RWPE1 (cell line): ENCODE measurements at regions not wholly inside any gene's neighbourhood (a gene's known extent, or its start where the extent isn't known, plus 50 kb on each side); places are given as distances from the start of the nearest gene placed in this dataset.

ENCODE experiments used
- CTCF ChIA-PET: fragments of 350-600 bp; sonication (Branson Sonifier 250); formaldehyde crosslinking; extraction: SDS; loops from one replicate; lab custom pipeline; 2021; lab: Yijun Ruan, JAX
- POLR2A ChIA-PET: fragments of 400-600 bp; formaldehyde crosslinking; extraction: SDS; loops from one replicate; lab custom pipeline; 2020; ENCODE audit warnings: antibody characterized with exemption; ENCODE audit not compliant: low non-redundant PET; lab: Yijun Ruan, JAX
- DNase-seq: peaks from one replicate; pipeline ENCODE4 v3.0.0; 2012; ENCODE audit warnings: low spot score
- H3K27ac ChIP-seq: fragments of 450-650 bp; 2 replicates; pipeline ENCODE4 v1.5.1; 2017
- CTCF ChIP-seq: fragments of 450-650 bp; conservative IDR thresholded peaks from 2 replicates; pipeline ENCODE4 v1.5.1; 2017; ENCODE audit warnings: low read depth, mild to moderate bottlenecking

GRCh38 chr1:235022981-235023710, 105.5 kb downstream of the TOMM20 start:
- ChIA-PET CTCF (interaction anchor here (0.7 kb wide), 1 partner anchor 61 kb away, joined by 3 read pairs; no protein-coding TSS in a partner anchor), POLR2A (no interaction called here)
- no peak overlapping the region for H3K27ac ChIP-seq
- TF ChIP-seq CTCF: no peak
- no peak for DNase-seq

- TF ChIP-seq CTCF: no peak
- no peak overlapping the region for H3K27ac ChIP-seq
- no peak for DNase-seq
- CTCF ChIA-PET: interaction anchor here (0.7 kb wide), 1 partner anchor 61 kb away, joined by 3 read pairs; no protein-coding TSS in a partner anchor
- POLR2A ChIA-PET: no interaction called here
These were observed 106.2 kb downstream of the TOMM20 start for GRCh38 chr1:235022341-235022980.

GRCh38 chr1:235021815-235022214, 106.8 kb downstream of the TOMM20 start:
- TF ChIP-seq CTCF: no peak
- ChIA-PET CTCF (no interaction called here), POLR2A (no interaction called here)
- no peak for DNase-seq
- no peak overlapping the region for H3K27ac ChIP-seq

GRCh38 chr1:235021321-235021720, 107.3 kb downstream of the TOMM20 start:
- ChIA-PET POLR2A (no interaction called here), CTCF (no interaction called here)
- H3K27ac ChIP-seq: no peak overlapping the region
- DNase-seq: no peak
- no peak for TF ChIP-seq CTCF

GRCh38 chr1:235019961-235020360, 108.7 kb downstream of the TOMM20 start:
- POLR2A ChIA-PET: no interaction called here
- no peak overlapping the region for H3K27ac ChIP-seq
- CTCF ChIA-PET: no interaction called here
- DNase-seq: no peak
- no peak for TF ChIP-seq CTCF

GRCh38 chr1:235019471-235019870, 109.2 kb downstream of the TOMM20 start:
- ChIA-PET CTCF (no interaction called here), POLR2A (no interaction called here)
- DNase-seq: no peak
- TF ChIP-seq CTCF: no peak
- H3K27ac ChIP-seq: no peak overlapping the region
